ENCODE measurements at regions not wholly inside any gene's neighbourhood (a gene's known extent, or its start where the extent isn't known, plus 50 kb on each side); places are given as distances from the start of the nearest gene placed in this dataset.

DNA sequence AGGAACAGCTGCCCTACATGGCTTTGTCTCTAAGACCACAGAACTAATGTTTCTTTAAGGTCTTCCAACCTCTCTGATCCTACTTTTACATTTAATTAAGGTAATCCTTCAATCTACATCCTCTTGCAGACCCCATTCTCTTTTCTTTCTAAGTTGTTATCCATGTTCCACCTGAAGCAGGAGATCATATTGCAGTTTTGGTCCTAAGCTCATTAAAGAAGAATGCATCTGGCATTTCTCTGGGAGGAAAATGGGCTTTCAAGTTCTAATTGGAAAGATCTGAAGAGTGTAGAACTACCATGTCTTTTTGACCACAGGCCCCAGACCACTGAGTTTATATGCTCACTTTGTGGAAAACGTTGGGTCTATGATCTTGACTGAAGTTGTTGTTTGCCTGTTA, 111.2 kb downstream of the SEM1 start:
- H3K36me3 ChIP-seq (ENCODE audit: control insufficient read depth, insufficient read depth, low read length) = no peaks in the 10 kb centered on the region
- no peaks in the 10 kb centered on the region for H3K27me3 ChIP-seq (replicated peaks; ENCODE audit: control insufficient read depth, insufficient read depth, low read length)
- H3K4me3 ChIP-seq (replicated peaks; ENCODE audit: low read depth, low read length) = no peak overlapping the region
- no peak for DNase-seq (ENCODE audit: extremely low read depth, insufficient read length)
- TF ChIP-seq, protein P1, sequence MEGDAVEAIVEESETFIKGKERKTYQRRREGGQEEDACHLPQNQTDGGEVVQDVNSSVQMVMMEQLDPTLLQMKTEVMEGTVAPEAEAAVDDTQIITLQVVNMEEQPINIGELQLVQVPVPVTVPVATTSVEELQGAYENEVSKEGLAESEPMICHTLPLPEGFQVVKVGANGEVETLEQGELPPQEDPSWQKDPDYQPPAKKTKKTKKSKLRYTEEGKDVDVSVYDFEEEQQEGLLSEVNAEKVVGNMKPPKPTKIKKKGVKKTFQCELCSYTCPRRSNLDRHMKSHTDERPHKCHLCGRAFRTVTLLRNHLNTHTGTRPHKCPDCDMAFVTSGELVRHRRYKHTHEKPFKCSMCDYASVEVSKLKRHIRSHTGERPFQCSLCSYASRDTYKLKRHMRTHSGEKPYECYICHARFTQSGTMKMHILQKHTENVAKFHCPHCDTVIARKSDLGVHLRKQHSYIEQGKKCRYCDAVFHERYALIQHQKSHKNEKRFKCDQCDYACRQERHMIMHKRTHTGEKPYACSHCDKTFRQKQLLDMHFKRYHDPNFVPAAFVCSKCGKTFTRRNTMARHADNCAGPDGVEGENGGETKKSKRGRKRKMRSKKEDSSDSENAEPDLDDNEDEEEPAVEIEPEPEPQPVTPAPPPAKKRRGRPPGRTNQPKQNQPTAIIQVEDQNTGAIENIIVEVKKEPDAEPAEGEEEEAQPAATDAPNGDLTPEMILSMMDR (IDR thresholded peaks at IDR 0.05; ENCODE audit: insufficient read depth, low read length, poor library complexity, severe bottlenecking) = no peak

DNA sequence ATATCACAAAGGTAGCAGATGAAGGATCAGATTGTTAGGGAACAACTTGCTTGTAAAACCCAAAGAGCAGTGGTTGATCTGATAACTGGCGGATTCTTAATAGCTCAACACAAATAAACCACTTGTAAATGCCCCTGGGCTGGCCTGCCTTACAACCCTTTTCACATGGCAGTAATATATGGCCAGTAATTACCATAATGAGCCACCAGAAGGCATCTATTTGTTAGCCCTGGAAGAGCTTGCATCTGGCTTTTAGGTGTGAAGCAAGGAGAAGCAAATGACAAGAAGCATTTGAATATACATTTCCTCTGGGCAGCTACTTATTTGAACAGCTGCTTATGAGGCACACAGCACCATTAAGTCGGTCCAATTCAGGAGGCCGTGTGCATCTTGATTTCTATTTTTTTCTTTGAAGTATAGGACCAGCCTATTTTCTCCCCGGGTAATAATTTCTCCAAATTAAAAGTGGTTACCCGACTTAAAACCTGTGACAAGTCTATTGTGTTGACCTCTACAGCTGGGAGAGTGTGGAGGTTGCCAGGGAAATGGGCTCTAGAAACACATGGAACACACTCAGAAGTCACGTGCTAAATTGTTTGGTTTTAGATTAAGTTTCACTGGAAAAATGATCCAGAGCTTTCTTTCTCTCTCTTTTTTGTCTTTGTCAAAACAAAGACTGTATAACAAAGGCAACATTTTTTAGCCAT, 113.4 kb downstream of the SEM1 start:
- DNase-seq (ENCODE audit: extremely low read depth, insufficient read length) = no peak
- TF ChIP-seq, protein P1 (IDR thresholded peaks at IDR 0.05; ENCODE audit: insufficient read depth, low read length, poor library complexity, severe bottlenecking) = peak; percentile 15
- Histone ChIP-seq H3K27me3 (replicated peaks; ENCODE audit: control insufficient read depth, insufficient read depth, low read length) (no peaks in the 10 kb centered on the region; the same call in 1 of the 2 replicates), H3K36me3 (ENCODE audit: control insufficient read depth, insufficient read depth, low read length) (no peaks in the 10 kb centered on the region), H3K4me3 (replicated peaks; ENCODE audit: low read depth, low read length) (no peak overlapping the region)

DNA sequence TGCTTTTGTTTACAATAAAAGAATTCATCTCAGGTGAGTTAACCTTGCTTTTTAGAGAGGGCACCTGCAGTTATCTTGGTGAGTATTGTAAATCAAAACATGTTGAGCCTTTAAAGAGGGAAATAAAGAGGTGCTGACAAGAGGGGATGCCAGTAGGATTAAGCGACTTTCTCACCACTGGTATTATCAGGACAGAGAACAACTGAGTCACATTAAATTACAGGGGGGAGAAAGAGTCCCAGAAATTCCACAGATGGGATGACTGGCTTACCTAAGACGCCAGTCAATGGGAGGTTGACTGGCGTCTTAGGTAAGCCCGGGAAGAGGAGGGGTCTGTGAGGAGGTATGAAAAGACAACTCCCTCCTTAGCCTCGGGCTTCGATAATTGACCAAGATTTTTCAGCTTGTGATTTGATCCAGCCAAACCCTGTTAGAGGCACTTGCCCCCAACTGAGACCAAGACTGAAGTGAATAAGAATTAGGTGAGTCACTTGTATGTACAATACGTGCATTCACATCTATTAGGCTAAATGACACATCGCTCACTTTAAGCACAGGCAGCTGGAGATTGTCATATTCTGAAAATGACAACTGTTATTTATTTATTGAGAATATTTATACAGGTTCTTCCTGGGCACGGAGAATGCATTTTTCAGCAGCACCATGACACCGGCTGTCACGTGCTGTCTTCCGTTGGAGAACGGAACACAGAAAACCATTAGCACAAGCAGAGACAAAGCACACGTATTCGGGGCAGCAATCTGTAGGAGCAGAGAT, 117.6 kb downstream of the SEM1 start:
- TF ChIP-seq, protein P1 (IDR thresholded peaks at IDR 0.05; ENCODE audit: insufficient read depth, low read length, poor library complexity, severe bottlenecking) = no peak
- no peak for DNase-seq (ENCODE audit: extremely low read depth, insufficient read length)
- no peak overlapping the region for H3K4me3 ChIP-seq (replicated peaks; ENCODE audit: low read depth, low read length)

DNA sequence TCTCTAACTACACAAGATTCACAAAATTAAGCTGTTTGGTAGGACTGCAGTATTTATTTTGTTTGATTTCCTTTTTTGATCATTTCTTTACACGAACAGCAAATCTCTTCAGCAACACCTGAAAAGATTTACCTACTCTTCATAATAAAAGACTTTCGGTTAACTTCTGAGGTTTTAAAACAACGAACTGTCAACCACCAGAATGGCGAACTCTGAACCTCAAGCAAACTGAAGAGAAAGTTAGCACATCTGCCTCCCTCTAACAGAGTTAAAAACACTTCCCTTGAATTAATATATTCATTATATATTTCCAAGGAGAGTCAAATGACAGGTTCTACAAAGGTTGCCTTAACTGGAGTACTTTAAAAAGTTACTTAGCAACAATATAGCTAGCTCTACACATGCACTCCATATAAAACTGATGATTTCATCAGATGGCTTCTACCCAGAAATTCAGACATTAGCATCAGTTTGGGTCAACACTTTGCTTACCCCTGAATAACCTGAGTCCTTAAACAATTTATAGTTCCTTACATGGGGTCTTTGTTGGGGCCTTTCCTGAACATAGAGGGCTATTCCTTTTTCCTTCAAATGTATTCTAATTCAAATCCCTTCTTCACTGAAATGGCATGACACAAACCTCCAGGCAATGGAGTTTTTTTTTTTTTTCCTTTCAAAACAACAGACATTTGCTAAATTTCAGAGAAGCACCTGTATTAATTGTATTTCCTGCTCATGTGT, 118.3 kb downstream of the SEM1 start:
- DNase-seq (ENCODE audit: extremely low read depth, insufficient read length) = no peak
- H3K36me3 ChIP-seq (ENCODE audit: control insufficient read depth, insufficient read depth, low read length) = no peaks in the 10 kb centered on the region
- no peak overlapping the region for H3K4me3 ChIP-seq (replicated peaks; ENCODE audit: low read depth, low read length)
- no peaks in the 10 kb centered on the region; the same call in 1 of the 2 replicates for H3K27me3 ChIP-seq (replicated peaks; ENCODE audit: control insufficient read depth, insufficient read depth, low read length)
- TF ChIP-seq, protein P1 (IDR thresholded peaks at IDR 0.05; ENCODE audit: insufficient read depth, low read length, poor library complexity, severe bottlenecking) = no peak

More for the DNA sequence above, 117.6 kb downstream of the SEM1 start:
- Histone ChIP-seq H3K27me3 (replicated peaks; ENCODE audit: control insufficient read depth, insufficient read depth, low read length) (no peaks in the 10 kb centered on the region; the same call in 1 of the 2 replicates), H3K36me3 (ENCODE audit: control insufficient read depth, insufficient read depth, low read length) (no peaks in the 10 kb centered on the region)

DNA sequence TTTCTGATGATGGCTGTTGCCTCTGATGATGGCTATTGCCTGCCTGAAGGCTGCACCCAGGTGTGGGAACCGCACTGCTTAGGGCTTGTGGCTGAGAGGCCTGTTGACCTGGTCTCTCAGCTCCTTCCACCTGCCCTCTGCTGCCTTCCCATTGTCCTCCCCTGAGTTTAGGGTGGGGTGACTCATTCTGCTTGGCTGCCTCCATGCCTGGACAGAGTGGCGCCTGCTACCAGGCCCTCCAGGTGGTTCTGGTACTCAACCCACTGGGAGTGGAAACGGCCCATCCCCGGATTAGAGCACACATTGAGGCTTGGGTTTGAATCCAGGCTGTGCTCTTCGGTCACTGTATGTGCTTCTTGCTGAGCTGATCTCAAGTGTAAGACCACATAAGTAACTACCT, 120.6 kb downstream of the SEM1 start:
- DNase-seq (ENCODE audit: extremely low read depth, insufficient read length) = no peak
- TF ChIP-seq, protein P1 (IDR thresholded peaks at IDR 0.05; ENCODE audit: insufficient read depth, low read length, poor library complexity, severe bottlenecking) = no peak
- H3K36me3 ChIP-seq (ENCODE audit: control insufficient read depth, insufficient read depth, low read length) = no peaks in the 10 kb centered on the region
- H3K4me3 ChIP-seq (replicated peaks; ENCODE audit: low read depth, low read length) = no peak overlapping the region
- no peaks in the 10 kb centered on the region; the same call in 1 of the 2 replicates for H3K27me3 ChIP-seq (replicated peaks; ENCODE audit: control insufficient read depth, insufficient read depth, low read length)

All from GM06990 (cell line).